T47D (cell line): ENCODE measurements at regions not wholly inside any gene's neighbourhood (a gene's known extent, or its start where the extent isn't known, plus 50 kb on each side); places are given as distances from the start of the nearest gene placed in this dataset.

ENCODE experiments used
- DNase-seq, 2 experiments: peaks; one replicate each; pipeline versions ENCODE4 v3.0.0 to v3.0.0-alpha.2; 2011 to 2012; ENCODE audit warnings: low read depth in 1 of 2, low spot score in 1 of 2
- JUND ChIP-seq: IDR thresholded peaks from 2 replicates; pipeline ENCODE4 v1.6.1; 2012; ENCODE audit warnings: low read depth
- in situ Hi-C: cut with HindIII; loops from 2 replicates; pipeline ENCODE4 v1.10.0; 2016; ENCODE audit warnings: low sequenced_read_pairs, low pct_unique_long_range_greater_than_20kb

GRCh38 chr11:30125456-30125855 is 105.4 kb upstream of the FSHB start:
- no peak for TF ChIP-seq JUND
- in situ Hi-C loops = no loop called here

GRCh38 chr11:30128269-30128932 is 102.4 kb upstream of the FSHB start:
- in situ Hi-C loops = no loop called here
- TF ChIP-seq JUND = no peak
- DNase-seq = peak; percentile 30 to 74

More at GRCh38 chr11:30125456-30125855, 105.4 kb upstream of the FSHB start:
- no peak for DNase-seq

DNA sequence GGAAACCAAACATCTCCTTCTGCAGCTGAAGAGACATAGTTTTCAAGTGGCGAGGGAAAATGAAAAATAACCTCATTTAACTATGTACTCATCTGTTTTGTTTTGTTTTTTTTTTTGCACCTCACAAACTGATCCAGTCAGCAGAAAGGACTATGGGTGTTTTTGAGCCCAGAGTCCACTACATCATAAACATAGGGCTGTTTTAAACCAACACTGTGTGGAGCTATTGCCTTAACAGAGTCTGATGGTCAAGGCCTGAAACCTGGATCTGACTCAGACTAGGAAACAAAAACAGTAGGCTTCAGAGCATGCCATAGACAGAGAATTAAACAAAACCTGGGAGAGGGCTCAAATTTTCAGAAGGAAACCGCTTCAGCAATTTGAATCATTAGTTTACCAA is 99.3 kb upstream of the FSHB start:
- in situ Hi-C loops = no loop called here
- TF ChIP-seq JUND = no peak
- DNase-seq = peak in 1 of 2 experiments; percentile 60

- in situ Hi-C loops = no loop called here
- no peak for TF ChIP-seq JUND
- DNase-seq = no peak
Observed at GRCh38 chr11:30133281-30133680, 97.5 kb upstream of the FSHB start.

GRCh38 chr11:30143098-30143705 is 87.6 kb upstream of the FSHB start:
- in situ Hi-C loops = no loop called here
- peak; percentile 12 to 72 for DNase-seq

GRCh38 chr11:30147293-30147692 is 83.5 kb upstream of the FSHB start:
- in situ Hi-C loops = no loop called here
- DNase-seq = no peak
- no peak for TF ChIP-seq JUND

More at GRCh38 chr11:30143098-30143705, 87.6 kb upstream of the FSHB start:
- no peak for TF ChIP-seq JUND

GRCh38 chr11:30149998-30150397 is 80.8 kb upstream of the FSHB start:
- in situ Hi-C loops = no loop called here
- no peak for DNase-seq
- TF ChIP-seq JUND = no peak

- in situ Hi-C loops = no loop called here
- TF ChIP-seq JUND = no peak
- DNase-seq = no peak
Observed at GRCh38 chr11:30150425-30150824, 80.4 kb upstream of the FSHB start.

DNA sequence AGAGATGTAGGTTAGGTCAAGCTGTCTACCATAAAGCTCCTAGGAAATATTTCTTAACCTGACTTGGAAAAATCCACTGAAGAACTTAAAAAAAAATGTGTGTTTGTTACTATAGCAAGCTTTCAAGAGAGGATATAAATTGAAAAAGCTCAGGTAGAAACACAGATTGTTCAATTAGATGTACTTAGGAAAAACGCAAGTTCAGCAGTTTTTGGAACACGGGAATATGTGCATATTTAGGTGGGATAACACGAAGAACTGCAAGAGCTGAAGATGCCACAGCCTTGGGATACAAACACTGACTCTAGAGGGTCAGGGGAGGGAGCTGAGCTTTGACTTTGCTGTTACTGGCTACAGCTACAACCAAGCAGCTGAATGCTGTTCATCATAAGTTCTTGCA is 77.8 kb upstream of the FSHB start:
- DNase-seq = no peak
- in situ Hi-C loops = no loop called here
- no peak for TF ChIP-seq JUND

- in situ Hi-C loops = no loop called here
- no peak for DNase-seq
- no peak for TF ChIP-seq JUND
Observed at GRCh38 chr11:30155428-30155827, 75.4 kb upstream of the FSHB start.

DNA sequence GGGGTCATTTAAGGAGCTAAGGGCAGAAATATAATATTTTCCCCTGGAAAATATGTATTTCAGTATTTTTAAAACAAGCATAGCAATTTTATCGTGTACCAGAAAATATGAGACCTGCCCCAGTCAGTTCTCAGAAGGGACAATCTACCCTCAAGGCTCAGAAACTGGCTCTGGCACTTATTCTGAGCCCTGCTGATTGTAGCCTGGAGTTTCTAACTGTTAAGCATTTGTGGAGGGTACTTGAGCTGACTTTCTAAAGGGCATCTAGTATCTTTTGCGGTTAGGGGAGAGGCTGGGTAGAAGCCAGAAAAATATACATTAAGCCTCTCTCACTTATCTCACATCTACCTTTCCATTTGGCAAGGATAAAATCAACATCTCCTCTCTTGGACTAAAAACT is 71.3 kb upstream of the FSHB start:
- in situ Hi-C loops = no loop called here
- TF ChIP-seq JUND = no peak

GRCh38 chr11:30165652-30166051 is 65.2 kb upstream of the FSHB start:
- in situ Hi-C loops = no loop called here
- TF ChIP-seq JUND = no peak

More for the DNA sequence above, 71.3 kb upstream of the FSHB start:
- DNase-seq = no peak

GRCh38 chr11:30171661-30172060 is 59.2 kb upstream of the FSHB start:
- no peak for TF ChIP-seq JUND
- in situ Hi-C loops = no loop called here
- peak in 1 of 2 experiments; percentile 62 for DNase-seq

More at GRCh38 chr11:30165652-30166051, 65.2 kb upstream of the FSHB start:
- no peak for DNase-seq
